A549 (cell line): ENCODE measurements at regions not wholly inside any gene's neighbourhood (a gene's known extent, or its start where the extent isn't known, plus 50 kb on each side); places are given as distances from the start of the nearest gene placed in this dataset.

Experiments
- ATAC-seq, 2 experiments: fragments of 200-7000 bp in 1 of 2; fragments of >200 bp in 1 of 2; cut with Nextera tagmentation in 1 of 2; cut with Tn5 transposase in 1 of 2; 3 replicates each; pipeline versions ENCODE4 v1.8.0 to v1.9.1; 2018 to 2020; ENCODE audit warnings: mild to moderate bottlenecking in 1 of 2, moderate library complexity in 1 of 2
- CTCF ChIA-PET: fragments of 300-600 bp; sonication (Branson Sonifier 250); formaldehyde crosslinking; extraction: SDS; loops from one replicate; lab custom pipeline; 2021; ENCODE audit warnings: antibody characterized with exemption, inconsistent platforms; lab: Yijun Ruan, JAX
- POLR2A ChIA-PET: fragments of 350-600 bp; formaldehyde crosslinking; extraction: SDS; loops from one replicate; lab custom pipeline; 2021; ENCODE audit warnings: antibody characterized with exemption, inconsistent platforms; lab: Yijun Ruan, JAX
- DNase-seq, 2 experiments: peaks; one replicate each; pipeline versions ENCODE4 v3.0.0 to v3.0.0-alpha.2; 2011 to 2016; ENCODE audit warnings: low read depth in 1 of 2, low spot score in 1 of 2
- FAIRE-seq: peaks from 2 replicates; lab custom pipeline; 2011; peaks lifted over from hg19 to GRCh38; lab: Jason Lieb, UNC
- H3K27ac ChIP-seq, 2 experiments: fragments of >200 bp; sonication (Bioruptor Twin); formaldehyde crosslinking; 3 replicates each; pipeline ENCODE4 v1.5.1; 2016 to 2017
- H3K4me1 ChIP-seq: fragments of >200 bp; sonication (Bioruptor Twin); formaldehyde crosslinking; 3 replicates; pipeline ENCODE4 v1.6.1; 2016
- H3K4me2 ChIP-seq: fragments of >200 bp; sonication (Bioruptor Twin); formaldehyde crosslinking; 3 replicates; pipeline ENCODE4 v1.6.1; 2016
- H3K4me3 ChIP-seq: fragments of >200 bp; sonication (Bioruptor Twin); formaldehyde crosslinking; 3 replicates; pipeline ENCODE4 v1.5.1; 2016
- H3K9me3 ChIP-seq: fragments of >200 bp; sonication (Bioruptor Twin); formaldehyde crosslinking; 3 replicates; pipeline ENCODE4 v1.6.1; 2016
- CHD2 ChIP-seq: fragments of 150-350 bp; IDR thresholded peaks from 2 replicates; pipeline ENCODE4 v1.6.1; 2014; ENCODE audit warnings: low read length; ENCODE audit not compliant: partially characterized antibody
- CHD4 ChIP-seq: fragments of 200-600 bp; sonication (generic); IDR thresholded peaks from 2 replicates; pipeline ENCODE4 v1.6.1; 2016; ENCODE audit warnings: antibody characterized with exemption, mild to moderate bottlenecking, borderline replicate concordance
- EP300 ChIP-seq, 2 experiments: fragments of >200 bp; sonication (Bioruptor Twin); formaldehyde crosslinking; IDR thresholded peaks; 2 replicates in 1 of 2; 3 replicates in 1 of 2; pipeline ENCODE4 v1.6.1; 2016 to 2017
- ESRRA ChIP-seq: fragments of 150-350 bp; IDR thresholded peaks from 2 replicates; pipeline ENCODE4 v1.6.1; 2014; ENCODE audit warnings: mild to moderate bottlenecking, low read length, borderline replicate concordance
- FOSB ChIP-seq: fragments of 250-450 bp; sonication (Bioruptor Pico); IDR thresholded peaks from 2 replicates; pipeline ENCODE4 v1.5.0; 2020; ENCODE audit warnings: mild to moderate bottlenecking, moderate library complexity
- FOXS1 ChIP-seq: fragments of 250-450 bp; sonication (Bioruptor Pico); IDR thresholded peaks from 2 replicates; pipeline ENCODE4 v1.5.0; 2020; ENCODE audit warnings: mild to moderate bottlenecking, moderate library complexity
- HDAC2 ChIP-seq: fragments of 200-600 bp; sonication (generic); IDR thresholded peaks from 2 replicates; pipeline ENCODE4 v1.6.1; 2016
- HEYL ChIP-seq: fragments of 250-450 bp; sonication (Bioruptor Pico); IDR thresholded peaks from 2 replicates; pipeline ENCODE4 v1.8.0; 2021; ENCODE audit warnings: mild to moderate bottlenecking, moderate library complexity
- HOXB5 ChIP-seq: fragments of 250-450 bp; sonication (Bioruptor Pico); IDR thresholded peaks from 2 replicates; pipeline ENCODE4 v1.5.0; 2020; ENCODE audit warnings: mild to moderate bottlenecking, moderate library complexity
- JUN ChIP-seq, 2 experiments: fragments of >200 bp; sonication (Bioruptor Twin); formaldehyde crosslinking; IDR thresholded peaks; 2 replicates in 1 of 2; 3 replicates in 1 of 2; pipeline ENCODE4 v1.6.1; 2016 to 2017
- MAFK ChIP-seq: fragments of 450-650 bp; IDR thresholded peaks from 2 replicates; pipeline ENCODE4 v1.6.1; 2014; ENCODE audit not compliant: partially characterized antibody
- MAZ ChIP-seq: fragments of 150-350 bp; IDR thresholded peaks from 2 replicates; pipeline ENCODE4 v1.6.1; 2014; ENCODE audit warnings: antibody characterized with exemption, low read depth, low read length, borderline replicate concordance
- NPAS2 ChIP-seq: fragments of 250-450 bp; sonication (Bioruptor Pico); IDR thresholded peaks from 2 replicates; pipeline ENCODE4 v1.8.0; 2022; ENCODE audit warnings: mild to moderate bottlenecking, moderate library complexity, borderline replicate concordance
- NR3C1 ChIP-seq: fragments of >200 bp; sonication (Bioruptor Twin); formaldehyde crosslinking; IDR thresholded peaks from 3 replicates; pipeline ENCODE4 v1.6.1; 2017
- POLR2A ChIP-seq: IDR thresholded peaks from 2 replicates; pipeline ENCODE4 v1.6.1; 2012; ENCODE audit warnings: mild to moderate bottlenecking, low read length
- POLR2AphosphoS2 ChIP-seq: conservative IDR thresholded peaks from 2 replicates; pipeline ENCODE4 v1.6.1; 2012; ENCODE audit warnings: low read length, improper control_type of control experiment, inconsistent platforms
- RARB ChIP-seq: fragments of 250-450 bp; sonication (Bioruptor Pico); IDR thresholded peaks from 2 replicates; pipeline ENCODE4 v1.8.0; 2021; ENCODE audit warnings: mild to moderate bottlenecking, moderate library complexity
- RCOR1 ChIP-seq: fragments of 150-350 bp; IDR thresholded peaks from 2 replicates; pipeline ENCODE4 v1.6.1; 2014; ENCODE audit warnings: antibody characterized with exemption, low read length, low read depth
- RNF2 ChIP-seq: fragments of 200-600 bp; sonication (generic); IDR thresholded peaks from 2 replicates; pipeline ENCODE4 v1.6.1; 2016; ENCODE audit warnings: low read depth, mild to moderate bottlenecking, antibody characterized with exemption, moderate library complexity, borderline replicate concordance
- SREBF2 ChIP-seq: fragments of 450-650 bp; IDR thresholded peaks from 2 replicates; pipeline ENCODE4 v1.6.1; 2014; ENCODE audit warnings: mild to moderate bottlenecking, moderate library complexity
- TFCP2L1 ChIP-seq: fragments of 250-450 bp; sonication (Bioruptor Pico); IDR thresholded peaks from 2 replicates; pipeline ENCODE4 v1.5.0; 2021; ENCODE audit warnings: mild to moderate bottlenecking
- TP53 ChIP-seq: fragments of 250-450 bp; sonication (Bioruptor Pico); IDR thresholded peaks from 2 replicates; pipeline ENCODE4 v1.5.0; 2021; ENCODE audit warnings: mild to moderate bottlenecking, moderate library complexity
- ZFP36 ChIP-seq: fragments of 450-650 bp; IDR thresholded peaks from 2 replicates; pipeline ENCODE4 v1.6.1; 2014; ENCODE audit warnings: borderline replicate concordance; ENCODE audit not compliant: partially characterized antibody
- ZNF302 ChIP-seq: fragments of 250-450 bp; sonication (Bioruptor Pico); IDR thresholded peaks from 2 replicates; pipeline ENCODE4 v1.9.0; 2021; ENCODE audit warnings: inconsistent platforms, mild to moderate bottlenecking, moderate library complexity
- ZSCAN20 ChIP-seq: fragments of 250-450 bp; sonication (Bioruptor Pico); IDR thresholded peaks from 2 replicates; pipeline ENCODE4 v1.8.0; 2022; ENCODE audit warnings: mild to moderate bottlenecking, moderate library complexity
- WGBS: methylation state at CpG from one replicate; pipeline ENCODE4 v1.1.6; 2017; ENCODE audit errors: missing lambda C conversion rate; 5-methylcytosine and 5-hydroxymethylcytosine counted together
- TF ChIP-seq, protein P1 (sequence below): fragments of 250-450 bp; sonication (Bioruptor Pico); IDR thresholded peaks from 2 replicates; pipeline ENCODE4 v1.5.0; 2020; ENCODE audit warnings: low read depth, mild to moderate bottlenecking, moderate library complexity
- TF ChIP-seq, protein P2 (sequence below): fragments of 150-350 bp; IDR thresholded peaks from 2 replicates; pipeline ENCODE4 v1.6.1; 2014; ENCODE audit warnings: low read depth, mild to moderate bottlenecking, low read length
- TF ChIP-seq, protein P3 (sequence below): IDR thresholded peaks from 2 replicates; pipeline ENCODE4 v1.6.1; 2012
- TF ChIP-seq, protein P4 (sequence below): fragments of 450-650 bp; IDR thresholded peaks from 2 replicates; pipeline ENCODE4 v1.6.1; 2014; ENCODE audit warnings: antibody characterized with exemption

DNA sequence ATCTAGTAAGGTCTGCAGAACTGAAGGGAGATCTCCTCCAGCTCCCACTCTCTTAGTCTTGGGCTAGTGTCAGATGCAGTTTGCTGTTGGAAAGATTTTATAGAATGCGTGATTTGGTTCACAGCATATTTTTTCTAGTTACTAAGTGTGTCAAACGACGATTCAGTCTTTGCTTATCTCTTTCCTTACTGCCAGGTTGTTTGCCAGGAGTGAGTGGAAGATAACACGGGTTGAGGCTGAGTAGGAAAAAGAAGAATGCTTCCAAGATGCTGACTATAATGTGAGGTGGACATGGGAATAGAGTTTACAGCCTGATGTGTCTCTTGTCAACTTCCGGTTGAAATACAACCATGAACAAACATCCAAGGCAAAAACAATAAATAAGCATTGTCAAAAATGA, 141.4 kb downstream of the GDAP2 start:
- DNase-seq (no peak), FAIRE-seq (no peak), ATAC-seq (no peak)
- H3K27ac ChIP-seq: no peak overlapping the region
- no peaks in the 10 kb centered on the region for H3K4me1 ChIP-seq
- 49% methylated on average over 5 of the region's 5 CpGs for WGBS
- no peak overlapping the region for H3K4me2 ChIP-seq
- ChIA-PET CTCF (interaction anchor here (0.7 kb wide), 1 partner anchor 275 kb away, joined by 3 read pairs; no protein-coding TSS in a partner anchor), POLR2A (no interaction called here)
- no peak for TF ChIP-seq HEYL
- TF ChIP-seq, protein P1, sequence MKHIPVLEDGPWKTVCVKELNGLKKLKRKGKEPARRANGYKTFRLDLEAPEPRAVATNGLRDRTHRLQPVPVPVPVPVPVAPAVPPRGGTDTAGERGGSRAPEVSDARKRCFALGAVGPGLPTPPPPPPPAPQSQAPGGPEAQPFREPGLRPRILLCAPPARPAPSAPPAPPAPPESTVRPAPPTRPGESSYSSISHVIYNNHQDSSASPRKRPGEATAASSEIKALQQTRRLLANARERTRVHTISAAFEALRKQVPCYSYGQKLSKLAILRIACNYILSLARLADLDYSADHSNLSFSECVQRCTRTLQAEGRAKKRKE: no peak
- no peaks in the 10 kb centered on the region for H3K9me3 ChIP-seq
- H3K4me3 ChIP-seq: no peak overlapping the region

DNA sequence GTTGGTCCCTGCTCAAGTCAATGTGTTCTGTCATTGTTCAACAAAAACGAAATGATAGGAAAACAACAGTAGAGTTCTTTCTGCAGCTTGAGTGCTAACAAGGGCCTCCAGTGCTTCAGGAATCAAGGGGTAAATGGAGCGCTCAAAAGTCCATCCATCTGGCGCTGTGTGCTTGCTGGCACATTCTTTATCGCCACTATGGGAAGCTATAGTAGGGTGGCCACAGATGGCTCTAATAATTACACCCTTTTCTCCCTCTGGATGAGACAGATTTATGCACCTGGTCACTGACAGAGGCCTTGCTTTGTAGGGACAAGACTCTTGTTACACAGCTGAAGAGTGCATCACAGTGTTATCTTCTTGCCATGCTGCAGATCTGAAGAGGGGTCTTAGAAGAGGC, 136.0 kb downstream of the GDAP2 start:
- WGBS: 65% methylated on average over 4 of the region's 4 CpGs
- ATAC-seq (no peak), DNase-seq (no peak), FAIRE-seq (no peak)
- Histone ChIP-seq H3K27ac (no peak overlapping the region), H3K9me3 (no peaks in the 10 kb centered on the region), H3K4me2 (no peak overlapping the region), H3K4me1 (no peaks in the 10 kb centered on the region), H3K4me3 (no peak overlapping the region)
- ChIA-PET POLR2A (no interaction called here), CTCF (no interaction called here)
- no peak for TF ChIP-seq CHD4
- no peak for TF ChIP-seq ZNF302 (CRISPR knock-in tag)
- no peak for TF ChIP-seq POLR2A
- no peak for TF ChIP-seq ZFP36
- no peak for TF ChIP-seq HOXB5 (CRISPR knock-in tag)
- TF ChIP-seq RARB (CRISPR knock-in tag): no peak
- no peak for TF ChIP-seq FOXS1 (CRISPR knock-in tag)
- no peak for TF ChIP-seq NR3C1
- TF ChIP-seq POLR2AphosphoS2: no peak
- TF ChIP-seq NPAS2 (CRISPR knock-in tag): no peak
- TF ChIP-seq HDAC2: no peak
- TF ChIP-seq, protein P2, sequence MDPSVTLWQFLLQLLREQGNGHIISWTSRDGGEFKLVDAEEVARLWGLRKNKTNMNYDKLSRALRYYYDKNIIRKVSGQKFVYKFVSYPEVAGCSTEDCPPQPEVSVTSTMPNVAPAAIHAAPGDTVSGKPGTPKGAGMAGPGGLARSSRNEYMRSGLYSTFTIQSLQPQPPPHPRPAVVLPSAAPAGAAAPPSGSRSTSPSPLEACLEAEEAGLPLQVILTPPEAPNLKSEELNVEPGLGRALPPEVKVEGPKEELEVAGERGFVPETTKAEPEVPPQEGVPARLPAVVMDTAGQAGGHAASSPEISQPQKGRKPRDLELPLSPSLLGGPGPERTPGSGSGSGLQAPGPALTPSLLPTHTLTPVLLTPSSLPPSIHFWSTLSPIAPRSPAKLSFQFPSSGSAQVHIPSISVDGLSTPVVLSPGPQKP: no peak
- no peak for TF ChIP-seq RNF2
- TF ChIP-seq, protein P3, sequence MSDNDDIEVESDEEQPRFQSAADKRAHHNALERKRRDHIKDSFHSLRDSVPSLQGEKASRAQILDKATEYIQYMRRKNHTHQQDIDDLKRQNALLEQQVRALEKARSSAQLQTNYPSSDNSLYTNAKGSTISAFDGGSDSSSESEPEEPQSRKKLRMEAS: no peak
- TF ChIP-seq TFCP2L1 (CRISPR knock-in tag): no peak

DNA sequence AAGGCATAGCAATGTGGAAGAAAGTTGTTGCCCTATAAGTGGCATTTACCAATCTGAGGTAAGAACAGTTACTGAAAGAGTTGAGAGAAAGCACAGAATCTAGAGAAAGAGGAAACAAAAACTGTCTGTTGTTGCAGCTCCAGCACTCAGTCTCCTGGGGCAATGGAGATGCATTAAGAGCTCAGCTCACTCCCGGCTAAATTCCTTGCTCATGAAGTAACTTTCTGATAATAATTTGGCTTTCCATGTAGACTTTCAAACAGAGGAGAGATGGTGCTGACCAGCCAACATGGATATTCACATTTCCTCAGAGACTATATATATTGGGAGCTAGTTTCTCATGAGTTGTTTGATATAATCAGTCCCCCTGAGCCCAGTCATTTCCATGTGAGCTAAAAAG, 135.3 kb downstream of the GDAP2 start:
- 53% methylated on average over 1 of the region's 1 CpG for WGBS
- ChIA-PET POLR2A (no interaction called here), CTCF (no interaction called here)
- no peak for FAIRE-seq
- Histone ChIP-seq H3K4me3 (no peak overlapping the region), H3K9me3 (no peaks in the 10 kb centered on the region), H3K27ac (no peak overlapping the region), H3K4me2 (no peak overlapping the region), H3K4me1 (no peaks in the 10 kb centered on the region)
- no peak for TF ChIP-seq ESRRA
- no peak for TF ChIP-seq EP300 (IDR thresholded peaks at IDR 0.05)
- TF ChIP-seq ZSCAN20: no peak
- ATAC-seq: no peak
- DNase-seq: no peak

DNA sequence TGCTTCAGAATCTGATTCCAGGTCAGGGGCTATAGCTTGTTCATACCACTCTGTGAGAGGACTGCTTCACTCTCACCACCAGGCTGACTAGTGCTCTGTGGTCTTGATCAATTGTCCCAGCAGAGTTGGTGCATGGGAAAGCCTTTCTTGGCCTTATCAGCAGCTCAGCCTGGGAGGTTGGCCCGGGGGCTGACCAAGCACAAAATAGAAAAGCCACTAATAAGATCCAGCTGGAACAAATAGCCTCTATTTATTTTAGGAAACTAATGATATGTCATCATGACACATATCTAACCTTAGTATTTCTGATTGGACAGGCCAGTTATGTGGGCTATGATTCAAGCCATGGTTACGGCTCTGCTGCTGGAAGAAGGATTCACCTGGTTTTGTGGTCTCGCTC, 134.2 kb downstream of the GDAP2 start:
- DNase-seq (no peak), ATAC-seq (no peak), FAIRE-seq (no peak)
- ChIA-PET CTCF (no interaction called here), POLR2A (no interaction called here)
- TF ChIP-seq TP53 (CRISPR knock-in tag): no peak
- no peak for TF ChIP-seq FOXS1 (CRISPR knock-in tag)
- TF ChIP-seq, protein P4, sequence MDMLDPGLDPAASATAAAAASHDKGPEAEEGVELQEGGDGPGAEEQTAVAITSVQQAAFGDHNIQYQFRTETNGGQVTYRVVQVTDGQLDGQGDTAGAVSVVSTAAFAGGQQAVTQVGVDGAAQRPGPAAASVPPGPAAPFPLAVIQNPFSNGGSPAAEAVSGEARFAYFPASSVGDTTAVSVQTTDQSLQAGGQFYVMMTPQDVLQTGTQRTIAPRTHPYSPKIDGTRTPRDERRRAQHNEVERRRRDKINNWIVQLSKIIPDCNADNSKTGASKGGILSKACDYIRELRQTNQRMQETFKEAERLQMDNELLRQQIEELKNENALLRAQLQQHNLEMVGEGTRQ: no peak
- TF ChIP-seq RCOR1: no peak
- TF ChIP-seq FOSB: no peak
- no peak for TF ChIP-seq JUN (IDR thresholded peaks at IDR 0.05)
- no peak for TF ChIP-seq MAFK
- no peak for TF ChIP-seq HEYL
- TF ChIP-seq CHD2: no peak
- no peak for TF ChIP-seq POLR2AphosphoS2
- no peak for TF ChIP-seq SREBF2
- no peak for TF ChIP-seq MAZ
- Histone ChIP-seq H3K27ac (no peak overlapping the region), H3K4me3 (no peak overlapping the region), H3K9me3 (no peaks in the 10 kb centered on the region), H3K4me1 (no peaks in the 10 kb centered on the region), H3K4me2 (no peak overlapping the region)
- WGBS: 59% methylated on average over 3 of the region's 3 CpGs
